Mesenchymal stem cell (in vitro differentiated cells and primary cell): ENCODE measurements at regions not wholly inside any gene's neighbourhood (a gene's known extent, or its start where the extent isn't known, plus 50 kb on each side); places are given as distances from the start of the nearest gene placed in this dataset.

ENCODE experiments used
- DNase-seq: peaks from one replicate; pipeline ENCODE4 v3.0.0-alpha.2; 2013
- H2AFZ ChIP-seq: one replicate; pipeline ENCODE4 v1.6.1; 2013; ENCODE audit warnings: low read depth, mild to moderate bottlenecking, control low read depth, inconsistent platforms, low read length, moderate library complexity
- H2AK5ac ChIP-seq: 2 replicates; pipeline ENCODE4 v1.6.1; 2013; ENCODE audit warnings: low read length, moderate library complexity, mild to moderate bottlenecking, inconsistent platforms; ENCODE audit not compliant: severe bottlenecking
- H2BK120ac ChIP-seq: one replicate; pipeline ENCODE4 v1.6.1; 2013; ENCODE audit warnings: low read depth, mild to moderate bottlenecking, inconsistent platforms, low read length, moderate library complexity
- H2BK12ac ChIP-seq, 2 experiments: one replicate each; pipeline ENCODE4 v1.6.1; 2013; ENCODE audit warnings: inconsistent platforms in 2 of 2, low read length in 2 of 2, mild to moderate bottlenecking in 2 of 2, moderate library complexity in 2 of 2, control low read depth in 1 of 2
- H2BK15ac ChIP-seq: one replicate; pipeline ENCODE4 v1.6.1; 2013; ENCODE audit warnings: mild to moderate bottlenecking, low read depth, inconsistent platforms; ENCODE audit not compliant: poor library complexity, severe bottlenecking
- H2BK5ac ChIP-seq: 2 replicates; pipeline ENCODE4 v1.6.1; 2013; ENCODE audit warnings: low read depth, mild to moderate bottlenecking, low read length, control low read depth, inconsistent platforms; ENCODE audit not compliant: poor library complexity, severe bottlenecking
- H3K14ac ChIP-seq, 2 experiments: one replicate each; pipeline ENCODE4 v1.6.1; 2013; ENCODE audit warnings: inconsistent platforms in 2 of 2, low read length in 2 of 2, control low read depth in 1 of 2, mild to moderate bottlenecking in 1 of 2, moderate library complexity in 1 of 2
- H3K18ac ChIP-seq, 2 experiments: one replicate each; pipeline ENCODE4 v1.6.1; 2013; ENCODE audit warnings: inconsistent platforms in 2 of 2, low read length in 2 of 2, control low read depth in 1 of 2, low read depth in 1 of 2, mild to moderate bottlenecking in 1 of 2
- H3K23ac ChIP-seq, 2 experiments: one replicate each; pipeline ENCODE4 v1.6.1; 2013; ENCODE audit warnings: inconsistent platforms in 2 of 2, low read length in 2 of 2, mild to moderate bottlenecking in 2 of 2, moderate library complexity in 2 of 2, control low read depth in 1 of 2
- H3K27ac ChIP-seq: 2 replicates; pipeline ENCODE4 v1.5.1; 2013; ENCODE audit warnings: mild to moderate bottlenecking, moderate library complexity, low read length, control low read depth, inconsistent platforms; ENCODE audit not compliant: poor library complexity, severe bottlenecking
- H3K27me3 ChIP-seq, 2 experiments: 2 replicates each; pipeline versions ENCODE4 v1.6.1 to v1.7.0; 2013; ENCODE audit warnings: low read length in 2 of 2, mild to moderate bottlenecking in 2 of 2, moderate library complexity in 2 of 2, control low read depth in 1 of 2, inconsistent platforms in 1 of 2; ENCODE audit not compliant: control insufficient read depth in 1 of 2, insufficient read depth in 1 of 2
- H3K36me3 ChIP-seq, 2 experiments: 2 replicates each; pipeline versions ENCODE4 v1.6.1 to v1.7.0; 2013; ENCODE audit warnings: low read length in 2 of 2, control low read depth in 1 of 2, inconsistent platforms in 1 of 2, low read depth in 1 of 2, mild to moderate bottlenecking in 1 of 2; ENCODE audit not compliant: insufficient read depth in 2 of 2, control insufficient read depth in 1 of 2
- H3K4ac ChIP-seq, 2 experiments: one replicate each; pipeline ENCODE4 v1.6.1; 2013; ENCODE audit warnings: inconsistent platforms in 2 of 2, low read length in 2 of 2, mild to moderate bottlenecking in 2 of 2, moderate library complexity in 2 of 2, control low read depth in 1 of 2, low read depth in 1 of 2
- H3K4me1 ChIP-seq: 2 replicates; pipeline ENCODE4 v1.6.1; 2013; ENCODE audit warnings: low read depth, low read length, control low read depth; ENCODE audit not compliant: control insufficient read depth, insufficient read depth
- H3K4me2 ChIP-seq: 2 replicates; pipeline ENCODE4 v1.6.1; 2013; ENCODE audit warnings: low read length, mild to moderate bottlenecking, inconsistent platforms; ENCODE audit not compliant: poor library complexity, severe bottlenecking
- H3K4me3 ChIP-seq, 2 experiments: 2 replicates each; pipeline versions ENCODE4 v1.5.1 to v1.7.0; 2013; ENCODE audit warnings: low read length in 2 of 2, mild to moderate bottlenecking in 2 of 2, control low read depth in 1 of 2, low read depth in 1 of 2; ENCODE audit not compliant: insufficient read depth in 1 of 2
- H3K79me1 ChIP-seq: replicated peaks from 2 replicates; pipeline ENCODE4 v1.6.1; 2013; ENCODE audit warnings: mild to moderate bottlenecking, control low read depth, low read length, inconsistent platforms; ENCODE audit not compliant: poor library complexity, severe bottlenecking
- H3K9ac ChIP-seq: 2 replicates; pipeline ENCODE4 v1.7.0; 2013; ENCODE audit warnings: mild to moderate bottlenecking, low read length, moderate library complexity
- H3K9me3 ChIP-seq: 2 replicates; pipeline ENCODE4 v1.7.0; 2013; ENCODE audit warnings: mild to moderate bottlenecking, low read length; ENCODE audit not compliant: control insufficient read depth
- H4K8ac ChIP-seq: one replicate; pipeline ENCODE4 v1.6.1; 2013; ENCODE audit warnings: inconsistent platforms, mild to moderate bottlenecking, low read length, moderate library complexity
- H4K91ac ChIP-seq: one replicate; pipeline ENCODE4 v1.6.1; 2013; ENCODE audit warnings: mild to moderate bottlenecking, low read length, inconsistent platforms
- WGBS: methylation state at CpG from one replicate; pipeline ENCODE4 v1.1.7; 2013; ENCODE audit warnings: mixed read lengths; 5-methylcytosine and 5-hydroxymethylcytosine counted together

GRCh38 chr7:121544726-121545125 is 148.6 kb upstream of the FAM3C start:
- H3K27ac ChIP-seq = peak overlapping the region; percentile 79
- H4K91ac ChIP-seq = no peak overlapping the region
- H3K79me1 ChIP-seq = no peaks in the 10 kb centered on the region
- H3K4me2 ChIP-seq = no peak overlapping the region
- H2BK12ac ChIP-seq = no peak overlapping the region
- peak; percentile 88 for DNase-seq
- peaks cover 3% of the 10 kb centered on the region for H3K9me3 ChIP-seq
- H4K8ac ChIP-seq = no peak overlapping the region
- no peaks in the 10 kb centered on the region for H3K27me3 ChIP-seq
- H3K36me3 ChIP-seq = no peaks in the 10 kb centered on the region
- no peak overlapping the region for H2BK120ac ChIP-seq
- no peak overlapping the region for H2AFZ ChIP-seq
- H3K4me3 ChIP-seq = no peak overlapping the region
- no peak overlapping the region for H3K14ac ChIP-seq
- peak overlapping the region; percentile 56 for H3K9ac ChIP-seq
- H2AK5ac ChIP-seq = no peak overlapping the region
- no peak overlapping the region for H3K4ac ChIP-seq
- H3K18ac ChIP-seq = no peak overlapping the region
- no peak overlapping the region for H2BK15ac ChIP-seq
- H2BK5ac ChIP-seq = no peak overlapping the region
- no peak overlapping the region for H3K23ac ChIP-seq
- 0% methylated on average over 1 of the region's 2 CpGs for WGBS
- H3K4me1 ChIP-seq = no peaks in the 10 kb centered on the region

GRCh38 chr7:121544238-121544637 is 148.1 kb upstream of the FAM3C start:
- H3K9me3 ChIP-seq = peaks cover 3% of the 10 kb centered on the region
- H3K4ac ChIP-seq = no peak overlapping the region
- no peaks in the 10 kb centered on the region for H3K27me3 ChIP-seq
- H3K4me3 ChIP-seq = no peak overlapping the region
- H2BK5ac ChIP-seq = no peak overlapping the region
- no peaks in the 10 kb centered on the region for H3K36me3 ChIP-seq
- peak overlapping the region; percentile 56 for H3K9ac ChIP-seq
- H3K79me1 ChIP-seq = no peaks in the 10 kb centered on the region
- no peak overlapping the region for H4K91ac ChIP-seq
- no peak overlapping the region for H2AFZ ChIP-seq
- H3K18ac ChIP-seq = no peak overlapping the region
- WGBS = no CpG with 5 or more reads among the region's 1 CpG
- peak overlapping the region; percentile 82 for H3K27ac ChIP-seq
- DNase-seq = no peak
- no peaks in the 10 kb centered on the region for H3K4me1 ChIP-seq
- H2BK12ac ChIP-seq = no peak overlapping the region
- no peak overlapping the region for H2BK120ac ChIP-seq
- no peak overlapping the region for H3K14ac ChIP-seq
- no peak overlapping the region for H2AK5ac ChIP-seq
- no peak overlapping the region for H2BK15ac ChIP-seq
- no peak overlapping the region for H3K23ac ChIP-seq
- H4K8ac ChIP-seq = no peak overlapping the region
- H3K4me2 ChIP-seq = no peak overlapping the region

DNA sequence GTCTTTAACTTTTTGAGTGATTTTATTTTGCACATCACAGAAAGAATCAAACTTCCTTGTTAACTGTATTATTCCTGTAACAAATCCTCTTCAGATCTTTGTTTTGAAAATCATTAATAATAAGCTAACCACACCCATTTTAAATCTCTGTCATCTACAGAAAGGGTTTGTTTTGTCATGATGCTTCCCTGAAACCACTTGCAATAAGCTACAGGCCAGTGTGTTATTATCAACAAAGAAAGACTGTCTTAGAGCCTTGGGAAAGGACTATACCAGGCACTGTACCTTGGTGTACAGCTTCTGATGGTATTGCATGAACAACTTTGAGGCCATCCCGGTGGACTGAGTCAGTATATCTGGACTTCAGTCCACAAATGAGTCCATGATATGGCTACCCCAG is 145.3 kb upstream of the FAM3C start:
- no peaks in the 10 kb centered on the region for H3K36me3 ChIP-seq
- H3K79me1 ChIP-seq = no peaks in the 10 kb centered on the region
- H3K4me3 ChIP-seq = no peak overlapping the region
- WGBS = 97% methylated on average over 1 of the region's 1 CpG
- no peak overlapping the region for H3K27ac ChIP-seq
- H2AFZ ChIP-seq = no peak overlapping the region
- H3K4me2 ChIP-seq = no peak overlapping the region
- no peak overlapping the region for H2BK120ac ChIP-seq
- H3K4ac ChIP-seq = no peak overlapping the region
- H4K8ac ChIP-seq = no peak overlapping the region
- no peak overlapping the region for H2BK12ac ChIP-seq
- H4K91ac ChIP-seq = no peak overlapping the region
- DNase-seq = no peak
- H2BK5ac ChIP-seq = no peak overlapping the region
- H3K9ac ChIP-seq = no peak overlapping the region
- H2AK5ac ChIP-seq = no peak overlapping the region
- H3K4me1 ChIP-seq = no peaks in the 10 kb centered on the region
- no peak overlapping the region for H3K14ac ChIP-seq
- H3K23ac ChIP-seq = no peak overlapping the region
- peak overlapping the region in 1 of 2 experiments; percentile 62 for H3K18ac ChIP-seq
- H3K9me3 ChIP-seq = peaks cover 3% of the 10 kb centered on the region
- no peaks in the 10 kb centered on the region for H3K27me3 ChIP-seq
- H2BK15ac ChIP-seq = no peak overlapping the region

DNA sequence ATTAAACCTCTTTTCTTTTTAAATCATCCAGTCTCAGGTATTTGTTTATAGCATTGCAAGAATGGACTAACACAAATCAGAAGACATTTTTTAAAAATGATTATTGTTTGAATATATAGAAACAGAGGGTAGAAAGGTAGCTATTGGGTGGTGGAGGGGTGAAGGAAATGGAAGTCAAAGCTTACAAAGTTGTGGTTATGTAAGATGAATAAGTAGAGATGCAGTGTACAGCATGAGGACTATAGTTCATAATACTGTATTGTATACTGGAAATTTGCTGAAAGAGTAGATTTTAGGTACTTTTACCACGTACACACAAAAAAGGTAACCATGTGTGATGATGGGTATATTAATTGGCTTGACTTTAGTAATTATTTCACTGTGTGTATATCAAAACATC is 144.0 kb upstream of the FAM3C start:
- no CpG with 5 or more reads among the region's 1 CpG for WGBS
- no peaks in the 10 kb centered on the region for H3K36me3 ChIP-seq
- no peak overlapping the region for H4K8ac ChIP-seq

More for the DNA sequence above, 144.0 kb upstream of the FAM3C start:
- Histone ChIP-seq H2BK12ac (no peak overlapping the region), H3K9me3 (no peaks in the 10 kb centered on the region), H2AK5ac (no peak overlapping the region), H4K91ac (no peak overlapping the region), H3K27me3 (no peaks in the 10 kb centered on the region), H2BK5ac (no peak overlapping the region), H3K4me2 (no peak overlapping the region), H3K9ac (no peak overlapping the region), H3K27ac (no peak overlapping the region), H2AFZ (no peak overlapping the region), H3K4me1 (no peaks in the 10 kb centered on the region), H3K4ac (no peak overlapping the region), H3K14ac (no peak overlapping the region), H3K18ac (no peak overlapping the region), H3K79me1 (no peaks in the 10 kb centered on the region), H2BK120ac (no peak overlapping the region), H3K4me3 (no peak overlapping the region), H3K23ac (no peak overlapping the region), H2BK15ac (no peak overlapping the region)
- no peak for DNase-seq
